Panc1 (cell line): ENCODE measurements at regions not wholly inside any gene's neighbourhood (a gene's known extent, or its start where the extent isn't known, plus 50 kb on each side); places are given as distances from the start of the nearest gene placed in this dataset.

Experiments
- ATAC-seq: fragments of 200-7000 bp; cut with Tn5 transposase; 2 replicates; pipeline ENCODE4 v1.9.1; 2020; ENCODE audit warnings: mild to moderate bottlenecking, moderate library complexity
- BruUV-seq: library from RNA; stranded (reverse); fragments of 400-500 nt; replicated peaks from 2 replicates; lab custom pipeline; 2021; lab: Mats Ljungman, UMichigan
- CTCF ChIA-PET: fragments of 300-600 bp; sonication (Branson Sonifier 250); formaldehyde crosslinking; loops from one replicate; lab custom pipeline; 2022; ENCODE audit warnings: antibody characterized with exemption; lab: Charles Lee
- POLR2A ChIA-PET: fragments of 300-600 bp; sonication (Branson Sonifier 250); formaldehyde crosslinking; loops from one replicate; lab custom pipeline; 2022; ENCODE audit warnings: antibody characterized with exemption; lab: Charles Lee
- DNase-seq: peaks from one replicate; pipeline ENCODE4 v3.0.0-alpha.2; 2010; ENCODE audit warnings: low read depth, low spot score
- H3K27ac ChIP-seq: 2 replicates; pipeline ENCODE4 v1.5.1; 2011; ENCODE audit warnings: mild to moderate bottlenecking, low read length, inconsistent platforms
- H3K27me3 ChIP-seq: fragments of 200-500 bp; sonication (Bioruptor generic); 2 replicates; pipeline ENCODE4 v1.6.0; 2014; ENCODE audit warnings: low read length, inconsistent platforms; ENCODE audit not compliant: control insufficient read depth, insufficient read depth
- H3K36me3 ChIP-seq: fragments of 200-500 bp; sonication (Bioruptor generic); 2 replicates; pipeline ENCODE4 v1.5.1; 2014; ENCODE audit warnings: inconsistent platforms, mild to moderate bottlenecking, low read length, moderate library complexity; ENCODE audit not compliant: control insufficient read depth, insufficient read depth
- H3K4me1 ChIP-seq: 2 replicates; pipeline ENCODE4 v1.5.1; 2011; ENCODE audit warnings: inconsistent platforms, mild to moderate bottlenecking, low read length, moderate library complexity; ENCODE audit not compliant: control insufficient read depth, insufficient read depth
- H3K4me3 ChIP-seq, 2 experiments: 2 replicates each; pipeline ENCODE4 v1.5.1; 2011 to 2012; ENCODE audit warnings: low read depth in 2 of 2, low read length in 2 of 2, mild to moderate bottlenecking in 2 of 2, inconsistent platforms in 1 of 2, moderate library complexity in 1 of 2
- H3K9me3 ChIP-seq: fragments of 200-500 bp; sonication (Bioruptor generic); 2 replicates; pipeline ENCODE4 v1.5.1; 2014; ENCODE audit warnings: low read depth, mild to moderate bottlenecking, inconsistent platforms, low read length, moderate library complexity; ENCODE audit not compliant: control insufficient read depth, insufficient read depth
- CTCF ChIP-seq: fragments of 450-650 bp; IDR thresholded peaks from 2 replicates; pipeline ENCODE4 v1.5.1; 2017; ENCODE audit warnings: mild to moderate bottlenecking
- POLR2AphosphoS5 ChIP-seq: IDR thresholded peaks from 2 replicates; pipeline ENCODE4 v1.6.1; 2012; ENCODE audit warnings: mild to moderate bottlenecking, low read depth, low read length, moderate library complexity
- REST ChIP-seq, 2 experiments: IDR thresholded peaks; 2 replicates each; pipeline ENCODE4 v1.6.1; 2011 to 2012; ENCODE audit warnings: low read depth in 2 of 2, control low read depth in 1 of 2, low read length in 1 of 2, mild to moderate bottlenecking in 1 of 2, moderate library complexity in 1 of 2; ENCODE audit not compliant: insufficient read depth in 1 of 2
- TCF7L2 ChIP-seq: IDR thresholded peaks from 2 replicates; pipeline ENCODE4 v1.6.1; 2011; ENCODE audit warnings: mild to moderate bottlenecking, low read depth, low read length, inconsistent platforms
- in situ Hi-C: cut with HindIII; loops from 2 replicates; pipeline ENCODE4 v1.10.0; 2016; ENCODE audit warnings: low sequenced_read_pairs, low pct_unique_long_range_greater_than_20kb
- intact Hi-C: fragments of 100-400 bp; cut with micrococcal nuclease; formaldehyde crosslinking; loops from one replicate; pipeline ENCODE4 v1.10.0; 2022; ENCODE audit not compliant: unreplicated experiment

GRCh38 chr5:105554568-105555169 is 1992.1 kb upstream of the NUDT12 start:
- ChIA-PET CTCF (no interaction called here), POLR2A (no interaction called here)
- no peaks in the 10 kb centered on the region for H3K4me1 ChIP-seq
- intact Hi-C loops = no loop called here
- ATAC-seq = no peak
- no TSS peak for BruUV-seq
- in situ Hi-C loops = no loop called here
- no peaks in the 10 kb centered on the region for H3K27me3 ChIP-seq
- no peaks in the 10 kb centered on the region for H3K9me3 ChIP-seq
- no peak for TF ChIP-seq TCF7L2
- DNase-seq = no peak
- H3K27ac ChIP-seq = no peak overlapping the region
- H3K4me3 ChIP-seq = no peak overlapping the region
- H3K36me3 ChIP-seq = no peaks in the 10 kb centered on the region

- POLR2A ChIA-PET = no interaction called here
- H3K36me3 ChIP-seq = no peaks in the 10 kb centered on the region
- H3K4me3 ChIP-seq = no peak overlapping the region
- peak overlapping the region; percentile 34; the same call in 1 of the 2 replicates for H3K27ac ChIP-seq
- H3K4me1 ChIP-seq = no peaks in the 10 kb centered on the region; the same call in 1 of the 2 replicates
- ATAC-seq (no peak), DNase-seq (no peak)
- H3K9me3 ChIP-seq = no peaks in the 10 kb centered on the region; the same call in 1 of the 2 replicates
- intact Hi-C loops = no loop called here
- in situ Hi-C loops = no loop called here
- TF ChIP-seq CTCF = no peak
- peak; percentile 93 for TF ChIP-seq TCF7L2
- BruUV-seq = no TSS peak
- no peaks in the 10 kb centered on the region for H3K27me3 ChIP-seq
- CTCF ChIA-PET = no interaction called here
Measured at GRCh38 chr5:105544300-105544699, 1981.7 kb upstream of the NUDT12 start.

GRCh38 chr5:105536675-105537074 is 1974.1 kb upstream of the NUDT12 start:
- no peaks in the 10 kb centered on the region for H3K36me3 ChIP-seq
- ChIA-PET POLR2A (no interaction called here), CTCF (no interaction called here)
- H3K27ac ChIP-seq = no peak overlapping the region
- no peaks in the 10 kb centered on the region for H3K27me3 ChIP-seq
- no TSS peak for BruUV-seq
- no peak for TF ChIP-seq CTCF
- TF ChIP-seq TCF7L2 = no peak
- no peak for TF ChIP-seq REST (IDR thresholded peaks at IDR 0.05; ENCODE audit: insufficient read depth in 1 of 2, low read depth in 2 of 2, low read length in 1 of 2)
- TF ChIP-seq POLR2AphosphoS5 = no peak
- no peaks in the 10 kb centered on the region; the same call in 1 of the 2 replicates for H3K9me3 ChIP-seq
- in situ Hi-C loops (no loop called here), intact Hi-C loops (no loop called here)
- ATAC-seq = no peak
- no peak overlapping the region for H3K4me3 ChIP-seq
- no peaks in the 10 kb centered on the region for H3K4me1 ChIP-seq
- DNase-seq = no peak
